Upper lobe of right lung (tissue), 1 donor: ENCODE measurements at regions not wholly inside any gene's neighbourhood (a gene's known extent, or its start where the extent isn't known, plus 50 kb on each side); places are given as distances from the start of the nearest gene placed in this dataset.

Experiments used
- ATAC-seq: fragments of 200-7000 bp; cut with Tn5 transposase; one replicate; pipeline ENCODE4 v1.9.1; 2020; ENCODE audit warnings: mild to moderate bottlenecking, moderate library complexity
- DNase-seq: peaks from one replicate; pipeline ENCODE4 v3.0.0-alpha.2; 2020
- H3K27ac ChIP-seq: fragments of 200-600 bp; one replicate; pipeline ENCODE4 v1.8.0; 2022
- H3K27me3 ChIP-seq: fragments of 200-600 bp; one replicate; pipeline ENCODE4 v1.8.0; 2022; ENCODE audit warnings: mild to moderate bottlenecking
- H3K36me3 ChIP-seq: fragments of 200-600 bp; one replicate; pipeline ENCODE4 v1.8.0; 2022
- H3K4me1 ChIP-seq: fragments of 200-600 bp; one replicate; pipeline ENCODE4 v1.8.0; 2022
- H3K4me3 ChIP-seq: fragments of 200-600 bp; one replicate; pipeline ENCODE4 v1.8.0; 2022; ENCODE audit warnings: mild to moderate bottlenecking
- H3K9me3 ChIP-seq: fragments of 200-600 bp; one replicate; pipeline ENCODE4 v1.8.0; 2022
- intact Hi-C: fragments of 100-400 bp; cut with DNase I; formaldehyde crosslinking; loops from one replicate; pipeline ENCODE4 v1.11.0; 2022
- TF ChIP-seq, protein P1 (sequence below): fragments of 200-600 bp; IDR thresholded peaks from one replicate; pipeline ENCODE4 v1.8.0; 2022; ENCODE audit warnings: antibody characterized with exemption
- donor health status: DM: no; HTN: yes; CAD: no; lungs with severe emphysema.

DNA sequence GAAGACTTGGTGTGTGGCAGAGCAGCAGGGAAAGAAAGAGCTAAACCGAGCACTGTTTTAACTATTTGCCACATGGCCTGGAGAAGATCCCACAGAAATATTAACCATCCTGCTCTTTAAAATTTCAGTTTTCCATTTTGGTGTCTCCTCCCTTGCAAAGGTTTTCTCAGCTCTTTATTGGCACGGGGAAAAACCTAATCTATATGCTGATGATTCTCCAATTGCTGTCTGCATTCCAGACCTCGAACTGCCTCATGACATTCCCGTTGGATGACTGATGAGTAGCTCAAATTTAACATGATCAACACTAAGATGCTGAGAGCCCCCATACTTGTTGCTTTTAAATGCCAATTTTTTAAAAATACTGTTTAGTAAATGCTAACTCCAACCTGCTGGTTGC lies 115.0 kb downstream of the EMP1 start:
- intact Hi-C loops = no loop called here
- TF ChIP-seq, protein P1, sequence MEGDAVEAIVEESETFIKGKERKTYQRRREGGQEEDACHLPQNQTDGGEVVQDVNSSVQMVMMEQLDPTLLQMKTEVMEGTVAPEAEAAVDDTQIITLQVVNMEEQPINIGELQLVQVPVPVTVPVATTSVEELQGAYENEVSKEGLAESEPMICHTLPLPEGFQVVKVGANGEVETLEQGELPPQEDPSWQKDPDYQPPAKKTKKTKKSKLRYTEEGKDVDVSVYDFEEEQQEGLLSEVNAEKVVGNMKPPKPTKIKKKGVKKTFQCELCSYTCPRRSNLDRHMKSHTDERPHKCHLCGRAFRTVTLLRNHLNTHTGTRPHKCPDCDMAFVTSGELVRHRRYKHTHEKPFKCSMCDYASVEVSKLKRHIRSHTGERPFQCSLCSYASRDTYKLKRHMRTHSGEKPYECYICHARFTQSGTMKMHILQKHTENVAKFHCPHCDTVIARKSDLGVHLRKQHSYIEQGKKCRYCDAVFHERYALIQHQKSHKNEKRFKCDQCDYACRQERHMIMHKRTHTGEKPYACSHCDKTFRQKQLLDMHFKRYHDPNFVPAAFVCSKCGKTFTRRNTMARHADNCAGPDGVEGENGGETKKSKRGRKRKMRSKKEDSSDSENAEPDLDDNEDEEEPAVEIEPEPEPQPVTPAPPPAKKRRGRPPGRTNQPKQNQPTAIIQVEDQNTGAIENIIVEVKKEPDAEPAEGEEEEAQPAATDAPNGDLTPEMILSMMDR = no peak
- no peaks in the 10 kb centered on the region for H3K36me3 ChIP-seq
- ATAC-seq (no peak), DNase-seq (no peak)
- no peaks in the 10 kb centered on the region for H3K9me3 ChIP-seq
- no peak overlapping the region for H3K4me3 ChIP-seq
- H3K27ac ChIP-seq = no peak overlapping the region
- H3K4me1 ChIP-seq = no peaks in the 10 kb centered on the region
- no peaks in the 10 kb centered on the region for H3K27me3 ChIP-seq

DNA sequence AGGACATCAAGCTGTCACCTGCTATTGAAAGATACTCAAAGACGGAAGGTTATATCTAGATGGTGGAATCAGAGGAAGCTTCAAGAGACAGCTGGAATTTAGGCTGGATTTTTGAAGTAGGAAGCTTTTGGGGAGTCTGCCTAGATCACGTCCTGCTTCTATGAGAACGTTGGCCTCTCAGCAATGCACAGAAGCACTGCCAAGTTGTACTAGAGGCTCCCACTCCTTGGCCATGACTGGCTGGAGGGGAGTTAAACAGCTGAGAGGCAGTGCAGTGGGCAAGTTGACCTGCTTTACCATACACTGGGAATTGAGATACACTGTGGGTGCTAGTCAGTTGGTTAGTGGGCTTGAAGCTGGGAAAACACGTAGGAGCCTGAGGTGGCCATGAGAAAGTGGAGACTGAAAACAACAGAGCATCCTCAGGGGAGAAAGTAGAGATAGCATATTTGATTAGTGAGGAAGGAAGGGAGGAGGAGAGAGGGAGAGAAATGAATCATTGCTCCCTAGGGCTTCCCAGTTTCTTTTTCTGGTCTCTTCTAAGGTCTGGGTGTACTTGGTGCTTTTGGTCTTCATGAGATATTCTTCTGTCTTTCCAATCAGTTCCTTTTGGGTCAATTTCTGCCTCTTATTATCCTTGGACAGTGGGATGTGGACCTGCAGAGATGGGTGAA lies 110.8 kb downstream of the EMP1 start:
- Histone ChIP-seq H3K4me1 (no peaks in the 10 kb centered on the region), H3K27me3 (no peaks in the 10 kb centered on the region), H3K9me3 (no peaks in the 10 kb centered on the region), H3K4me3 (no peak overlapping the region), H3K27ac (no peak overlapping the region), H3K36me3 (no peaks in the 10 kb centered on the region)
- TF ChIP-seq, protein P1 = no peak
- intact Hi-C loops = no loop called here
- DNase-seq (no peak), ATAC-seq (no peak)

DNA sequence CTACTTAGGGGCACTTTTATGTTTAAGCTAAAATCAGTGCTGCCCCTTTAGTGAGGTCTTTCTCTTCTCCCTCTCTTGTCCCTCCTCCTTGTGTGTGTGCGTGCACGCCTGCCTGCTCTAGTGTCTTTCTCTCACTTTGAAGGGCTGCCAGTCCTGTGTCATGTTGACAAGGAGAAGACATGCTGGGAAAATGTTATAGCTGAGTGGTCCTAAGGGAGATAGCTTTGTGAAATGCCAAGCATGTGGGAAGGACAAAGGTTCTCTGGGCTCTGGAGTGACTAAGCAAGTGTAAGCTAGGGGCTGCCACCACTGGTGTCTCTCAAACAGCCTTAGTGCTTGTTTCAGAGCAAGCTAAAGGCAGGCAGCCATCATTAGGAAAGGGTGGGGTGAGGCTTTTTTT lies 108.4 kb downstream of the EMP1 start:
- no peak overlapping the region for H3K4me3 ChIP-seq
- no peaks in the 10 kb centered on the region for H3K27me3 ChIP-seq
- H3K9me3 ChIP-seq = no peaks in the 10 kb centered on the region
- H3K4me1 ChIP-seq = no peaks in the 10 kb centered on the region
- intact Hi-C loops = no loop called here
- no peaks in the 10 kb centered on the region for H3K36me3 ChIP-seq
- TF ChIP-seq, protein P1 = no peak
- ATAC-seq = no peak
- H3K27ac ChIP-seq = no peak overlapping the region
- no peak for DNase-seq

DNA sequence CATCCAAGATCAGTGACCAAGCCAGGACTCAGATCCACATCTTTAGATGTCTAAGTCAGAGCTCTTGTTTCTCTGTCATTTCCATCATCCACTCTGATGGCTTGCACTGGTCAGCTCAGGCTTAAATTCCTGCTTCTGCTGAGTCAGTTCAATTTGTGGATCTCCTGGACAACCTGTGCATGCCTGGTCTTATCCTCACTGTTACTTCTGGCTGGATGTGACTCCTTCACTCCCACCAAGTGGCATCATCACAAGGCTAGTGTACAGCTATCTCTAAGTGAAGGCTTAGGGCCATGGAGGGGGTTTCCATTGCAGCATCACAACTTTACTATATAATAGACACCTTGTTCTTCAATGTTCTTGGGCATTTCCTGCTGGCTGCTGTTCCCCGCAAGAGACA lies 102.9 kb downstream of the EMP1 start:
- no peaks in the 10 kb centered on the region for H3K9me3 ChIP-seq
- H3K27me3 ChIP-seq = no peaks in the 10 kb centered on the region
- H3K27ac ChIP-seq = no peak overlapping the region
- DNase-seq (no peak), ATAC-seq (no peak)
- no peaks in the 10 kb centered on the region for H3K36me3 ChIP-seq
- H3K4me3 ChIP-seq = no peak overlapping the region
- intact Hi-C loops = no loop called here
- H3K4me1 ChIP-seq = no peaks in the 10 kb centered on the region
- TF ChIP-seq, protein P1 = no peak

DNA sequence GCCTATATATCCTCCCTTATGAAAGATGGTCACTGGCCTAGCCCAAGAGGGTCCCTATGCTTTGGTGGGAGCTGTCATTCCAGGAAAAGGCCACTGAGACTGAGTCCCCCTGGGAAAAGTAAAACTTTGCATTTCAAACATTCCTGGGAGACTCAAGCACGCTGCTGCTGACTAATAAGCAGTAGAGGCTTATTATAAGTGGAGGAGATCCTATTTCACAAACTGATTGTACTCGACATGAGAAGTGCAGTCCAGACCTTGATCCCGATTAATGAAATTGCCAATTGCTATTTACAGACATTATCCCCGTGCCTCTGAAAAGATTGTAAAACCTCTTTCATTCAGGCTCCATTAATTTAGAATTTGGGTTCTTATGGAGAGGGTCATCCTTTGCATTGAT lies 96.6 kb downstream of the EMP1 start:
- intact Hi-C loops = no loop called here
- no peak overlapping the region for H3K4me3 ChIP-seq
- H3K27me3 ChIP-seq = no peaks in the 10 kb centered on the region
- DNase-seq = no peak
- TF ChIP-seq, protein P1 = no peak
- H3K36me3 ChIP-seq = no peaks in the 10 kb centered on the region
- no peak for ATAC-seq
- H3K27ac ChIP-seq = no peak overlapping the region
- H3K4me1 ChIP-seq = no peaks in the 10 kb centered on the region
- no peaks in the 10 kb centered on the region for H3K9me3 ChIP-seq
